HCT116 (cell line): ENCODE measurements at regions not wholly inside any gene's neighbourhood (a gene's known extent, or its start where the extent isn't known, plus 50 kb on each side); places are given as distances from the start of the nearest gene placed in this dataset.

Source experiments
- ATAC-seq: fragments of 200-7000 bp; cut with Tn5 transposase; 2 replicates; pipeline ENCODE4 v1.9.1; 2020; ENCODE audit warnings: mild to moderate bottlenecking, moderate library complexity
- BruUV-seq: library from RNA; stranded (reverse); fragments of 400-500 nt; replicated peaks from 2 replicates; lab custom pipeline; 2021; lab: Mats Ljungman, UMichigan
- CTCF ChIA-PET: fragments of 300-600 bp; sonication (Branson Sonifier 250); formaldehyde crosslinking; loops from one replicate; lab custom pipeline; 2021; ENCODE audit warnings: antibody characterized with exemption; lab: Charles Lee
- POLR2A ChIA-PET: fragments of 300-600, 350-600 bp; sonication (Branson Sonifier 250); formaldehyde crosslinking; loops from one replicate; lab custom pipeline; 2021; ENCODE audit warnings: antibody characterized with exemption; lab: Charles Lee
- RAD21 ChIA-PET, 2 experiments: fragments of 300-600 bp; sonication (Branson Sonifier 250); formaldehyde crosslinking; loops; one replicate each; lab custom pipeline; 2023; ENCODE audit warnings: low total read pairs in 2 of 2; ENCODE audit not compliant: uncharacterized antibody in 2 of 2, unreplicated experiment in 2 of 2, low non-redundant PET in 1 of 2; lab: Charles Lee
- DNase-seq: peaks from one replicate; pipeline ENCODE4 v3.0.0-alpha.2; 2010; ENCODE audit warnings: low read depth, low spot score
- H2AFZ ChIP-seq: fragments of 200-600 bp; shearing (Covaris generic), sonication (generic); 2 replicates; pipeline ENCODE4 v1.6.1; 2017; ENCODE audit warnings: low read depth, mixed run types, mixed read lengths, antibody characterized with exemption, low read length; ENCODE audit not compliant: poor library complexity, severe bottlenecking
- H3K27ac ChIP-seq: 2 replicates; pipeline ENCODE4 v1.5.1; 2012; ENCODE audit warnings: low read depth, low read length
- H3K27me3 ChIP-seq: fragments of 200-600 bp; sonication (generic); 2 replicates; pipeline ENCODE4 v1.6.1; 2016; ENCODE audit warnings: mixed run types, low read length, mixed read lengths; ENCODE audit not compliant: insufficient read depth
- H3K36me3 ChIP-seq, 2 experiments: fragments of 200-500 bp in 1 of 2; fragments of 200-600 bp in 1 of 2; sonication (Bioruptor generic) in 1 of 2; sonication (generic) in 1 of 2; 2 replicates each; pipeline versions ENCODE4 v1.5.1 to v1.6.1; 2014 to 2016; ENCODE audit warnings: low read length in 2 of 2, inconsistent platforms in 1 of 2, mixed read lengths in 1 of 2, mixed run types in 1 of 2; ENCODE audit not compliant: insufficient read depth in 2 of 2, control insufficient read depth in 1 of 2
- H3K4me1 ChIP-seq, 2 experiments: fragments of 200-600 bp in 1 of 2; sonication (generic) in 1 of 2; 2 replicates each; pipeline versions ENCODE4 v1.5.1 to v1.6.1; 2012 to 2017; ENCODE audit warnings: low read length in 2 of 2, inconsistent platforms in 1 of 2, mild to moderate bottlenecking in 1 of 2, mixed read lengths in 1 of 2, mixed run types in 1 of 2, moderate library complexity in 1 of 2; ENCODE audit not compliant: insufficient read depth in 2 of 2, control insufficient read depth in 1 of 2
- H3K4me2 ChIP-seq: fragments of 200-600 bp; sonication (generic); 2 replicates; pipeline ENCODE4 v1.6.1; 2017; ENCODE audit warnings: mixed run types, low read length, mixed read lengths
- H3K4me3 ChIP-seq, 2 experiments: fragments of 200-600 bp in 1 of 2; sonication (generic) in 1 of 2; replicated peaks in 1 of 2; 2 replicates each; pipeline ENCODE4 v1.5.1; 2011 to 2016; ENCODE audit warnings: low read length in 2 of 2, control low read depth in 1 of 2, low read depth in 1 of 2, mild to moderate bottlenecking in 1 of 2, mixed read lengths in 1 of 2, mixed run types in 1 of 2
- H3K79me2 ChIP-seq: fragments of 200-600 bp; sonication (generic); 2 replicates; pipeline ENCODE4 v1.6.1; 2017; ENCODE audit warnings: mild to moderate bottlenecking, mixed run types, low read length, moderate library complexity, mixed read lengths; ENCODE audit not compliant: insufficient read depth
- H3K9ac ChIP-seq: fragments of 200-600 bp; sonication (generic); 2 replicates; pipeline ENCODE4 v1.6.1; 2016; ENCODE audit warnings: low read length, mixed read lengths
- H3K9me2 ChIP-seq: fragments of 200-600 bp; sonication (generic), shearing (Covaris generic); 2 replicates; pipeline ENCODE4 v1.6.1; 2017; ENCODE audit warnings: mixed run types, mild to moderate bottlenecking, moderate library complexity; ENCODE audit not compliant: insufficient read depth
- H3K9me3 ChIP-seq, 2 experiments: fragments of 200-500 bp in 1 of 2; fragments of 200-600 bp in 1 of 2; sonication (Bioruptor generic) in 1 of 2; sonication (generic) in 1 of 2; 2 replicates each; pipeline ENCODE4 v1.6.1; 2014 to 2017; ENCODE audit warnings: low read length in 2 of 2, mixed read lengths in 2 of 2, inconsistent platforms in 1 of 2, low read depth in 1 of 2, mild to moderate bottlenecking in 1 of 2, mixed run types in 1 of 2, moderate library complexity in 1 of 2; ENCODE audit not compliant: control insufficient read depth in 1 of 2, insufficient read depth in 1 of 2
- H4K20me1 ChIP-seq: fragments of 200-600 bp; sonication (generic), shearing (Covaris generic); 2 replicates; pipeline ENCODE4 v1.6.1; 2017; ENCODE audit warnings: mixed run types, mild to moderate bottlenecking, moderate library complexity; ENCODE audit not compliant: insufficient read depth
- EZH2 ChIP-seq: fragments of 200-600 bp; sonication (generic); IDR thresholded peaks from 2 replicates; pipeline ENCODE4 v1.6.1; 2017; ENCODE audit warnings: antibody characterized with exemption, mixed run types
- EZH2phosphoT487 ChIP-seq: fragments of 200-600 bp; IDR thresholded peaks from 2 replicates; pipeline ENCODE4 v1.6.1; 2018; ENCODE audit warnings: antibody characterized with exemption, borderline replicate concordance
- FOSL1 ChIP-seq: IDR thresholded peaks from 2 replicates; pipeline ENCODE4 v1.6.1; 2012; ENCODE audit warnings: low read depth
- JUND ChIP-seq: IDR thresholded peaks from 2 replicates; pipeline ENCODE4 v1.6.1; 2012
- POLR2AphosphoS5 ChIP-seq: IDR thresholded peaks from 2 replicates; pipeline ENCODE4 v1.6.1; 2011; ENCODE audit warnings: mild to moderate bottlenecking, low read depth, low read length, moderate library complexity
- TCF7L2 ChIP-seq: IDR thresholded peaks from 2 replicates; pipeline ENCODE4 v1.7.0; 2011; ENCODE audit warnings: borderline replicate concordance, inconsistent platforms; ENCODE audit not compliant: insufficient read depth, insufficient read length; ENCODE audit errors: extremely low read depth
- ZFX ChIP-seq: fragments of 450-650 bp; IDR thresholded peaks from 2 replicates; pipeline ENCODE4 v1.6.1; 2017
- intact Hi-C: fragments of 100-400 bp; cut with micrococcal nuclease; formaldehyde crosslinking; loops from 2 replicates; pipeline ENCODE4 v1.10.0; 2022
- TF ChIP-seq, protein P1 (sequence below): IDR thresholded peaks from 2 replicates; pipeline ENCODE4 v1.6.1; 2012
- TF ChIP-seq, protein P2 (sequence below), 3 experiments: fragments of 200-600 bp in 1 of 3; sonication (generic) in 1 of 3; IDR thresholded peaks in 2 of 3; conservative IDR thresholded peaks in 1 of 3; 2 replicates each; pipeline ENCODE4 v1.5.1; 2012 to 2017; ENCODE audit warnings: low read depth in 2 of 3, low read length in 2 of 3, antibody characterized with exemption in 1 of 3, borderline replicate concordance in 1 of 3, control low read depth in 1 of 3, mild to moderate bottlenecking in 1 of 3, mixed read lengths in 1 of 3, mixed run types in 1 of 3, moderate library complexity in 1 of 3; ENCODE audit not compliant: insufficient read depth in 1 of 3
- TF ChIP-seq, protein P3 (sequence below): IDR thresholded peaks from 2 replicates; pipeline ENCODE4 v1.6.1; 2012; ENCODE audit warnings: low read depth

DNA sequence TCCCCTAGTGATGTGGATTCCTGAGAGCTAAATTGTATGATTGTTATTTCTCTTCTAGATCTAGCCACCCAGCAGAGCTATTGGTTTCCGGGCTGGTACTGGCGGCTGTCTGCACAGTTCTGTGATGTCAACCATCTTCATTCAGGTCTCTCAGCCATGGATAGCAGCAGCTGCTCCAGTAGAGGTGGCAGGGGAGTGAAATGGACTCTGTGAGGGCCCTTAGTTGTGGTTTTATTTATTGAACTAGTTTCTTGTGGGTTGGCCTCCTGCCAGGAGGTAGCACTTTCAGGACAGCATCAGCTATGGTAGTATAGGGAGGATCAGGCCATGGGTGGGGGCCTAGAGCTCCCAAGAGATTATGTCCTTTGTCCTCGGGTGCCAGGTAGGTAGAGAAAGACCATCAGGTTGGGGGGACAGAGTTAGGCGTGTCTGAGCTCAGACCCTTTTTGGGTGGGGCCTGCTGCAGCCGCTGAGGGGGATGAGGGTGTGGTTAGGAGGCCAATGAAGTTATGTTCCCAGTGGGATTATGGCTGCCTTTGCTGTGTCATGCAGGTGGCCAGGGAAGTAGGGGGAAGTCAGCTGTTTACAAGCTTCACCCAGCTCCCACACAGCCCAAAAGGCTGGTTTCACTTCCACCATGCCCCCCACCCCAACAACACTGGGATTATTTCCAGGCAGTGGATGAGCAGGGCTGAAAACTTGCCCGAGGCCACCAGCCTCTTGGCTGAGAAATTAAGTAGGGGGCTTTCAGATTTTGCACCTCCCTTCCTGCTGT, 55.1 kb upstream of the RGS4 start:
- Histone ChIP-seq H3K4me1 (no peaks in the 10 kb centered on the region), H2AFZ (no peak overlapping the region), H3K4me2 (no peak overlapping the region), H3K9me2 (no peaks in the 10 kb centered on the region), H3K9me3 (no peaks in the 10 kb centered on the region), H3K27me3 (no peaks in the 10 kb centered on the region), H3K27ac (no peak overlapping the region), H4K20me1 (no peaks in the 10 kb centered on the region), H3K4me3 (no peak overlapping the region), H3K9ac (no peak overlapping the region), H3K36me3 (no peaks in the 10 kb centered on the region), H3K79me2 (no peaks in the 10 kb centered on the region)
- DNase-seq (no peak), ATAC-seq (peak; percentile 17; the same call in 1 of the 2 replicates)
- ChIA-PET POLR2A (no interaction called here), CTCF (no interaction called here), RAD21 (no interaction called here)
- BruUV-seq = no TSS peak
- TF ChIP-seq TCF7L2 (no peak), EZH2 (no peak), FOSL1 (no peak), POLR2AphosphoS5 (no peak), EZH2phosphoT487 (no peak)
- intact Hi-C loops = no loop called here

DNA sequence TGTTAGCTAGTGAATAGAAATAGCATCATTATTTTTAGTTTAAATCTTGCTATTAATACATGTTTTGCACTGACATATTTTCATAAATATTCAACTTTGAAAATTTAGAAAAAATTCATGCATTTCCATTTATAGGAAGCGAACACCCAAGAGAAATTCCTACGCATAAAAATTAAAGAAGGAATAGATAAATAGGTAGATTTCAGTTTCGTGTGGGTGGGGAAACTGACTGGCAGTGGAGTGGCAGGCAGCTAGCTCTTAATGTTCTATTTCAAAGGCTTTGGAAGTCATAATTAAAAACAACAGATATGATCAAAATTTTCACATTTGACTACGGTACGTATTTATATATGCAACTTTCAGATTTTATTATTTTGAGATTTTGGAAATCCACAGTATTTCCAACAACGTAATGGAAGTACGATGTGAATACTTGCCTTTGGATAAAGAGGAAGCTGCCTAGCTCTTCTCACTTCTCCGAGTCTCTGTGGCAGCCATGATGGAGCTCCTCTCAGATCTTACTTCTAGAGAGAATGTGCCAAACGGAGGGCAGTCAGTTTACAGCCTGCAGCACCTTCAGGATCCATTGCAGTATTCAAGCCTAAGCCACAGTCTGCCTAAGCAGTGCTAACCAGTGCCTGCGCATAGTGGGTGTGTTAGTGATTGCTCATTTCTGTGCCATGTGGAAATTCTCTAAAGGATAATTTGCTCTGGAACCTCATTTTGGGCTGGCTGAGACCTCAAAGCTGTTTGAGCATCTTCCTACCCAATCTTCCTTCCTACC, 62.9 kb upstream of the RGS4 start:
- no peak for ATAC-seq
- Histone ChIP-seq H4K20me1 (no peaks in the 10 kb centered on the region), H2AFZ (no peak overlapping the region), H3K79me2 (no peaks in the 10 kb centered on the region), H3K36me3 (no peaks in the 10 kb centered on the region), H3K9ac (no peak overlapping the region), H3K27me3 (no peaks in the 10 kb centered on the region), H3K4me2 (no peak overlapping the region), H3K4me3 (no peak overlapping the region), H3K4me1 (no peaks in the 10 kb centered on the region), H3K9me2 (no peaks in the 10 kb centered on the region), H3K27ac (no peak overlapping the region), H3K9me3 (no peaks in the 10 kb centered on the region)
- no peak for DNase-seq
- intact Hi-C loops = no loop called here
- ChIA-PET CTCF (no interaction called here), RAD21 (no interaction called here), POLR2A (no interaction called here)
- no TSS peak for BruUV-seq
- no peak for TF ChIP-seq JUND
- TF ChIP-seq, protein P1, sequence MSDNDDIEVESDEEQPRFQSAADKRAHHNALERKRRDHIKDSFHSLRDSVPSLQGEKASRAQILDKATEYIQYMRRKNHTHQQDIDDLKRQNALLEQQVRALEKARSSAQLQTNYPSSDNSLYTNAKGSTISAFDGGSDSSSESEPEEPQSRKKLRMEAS = no peak
- no peak for TF ChIP-seq EZH2phosphoT487
- TF ChIP-seq, protein P2, sequence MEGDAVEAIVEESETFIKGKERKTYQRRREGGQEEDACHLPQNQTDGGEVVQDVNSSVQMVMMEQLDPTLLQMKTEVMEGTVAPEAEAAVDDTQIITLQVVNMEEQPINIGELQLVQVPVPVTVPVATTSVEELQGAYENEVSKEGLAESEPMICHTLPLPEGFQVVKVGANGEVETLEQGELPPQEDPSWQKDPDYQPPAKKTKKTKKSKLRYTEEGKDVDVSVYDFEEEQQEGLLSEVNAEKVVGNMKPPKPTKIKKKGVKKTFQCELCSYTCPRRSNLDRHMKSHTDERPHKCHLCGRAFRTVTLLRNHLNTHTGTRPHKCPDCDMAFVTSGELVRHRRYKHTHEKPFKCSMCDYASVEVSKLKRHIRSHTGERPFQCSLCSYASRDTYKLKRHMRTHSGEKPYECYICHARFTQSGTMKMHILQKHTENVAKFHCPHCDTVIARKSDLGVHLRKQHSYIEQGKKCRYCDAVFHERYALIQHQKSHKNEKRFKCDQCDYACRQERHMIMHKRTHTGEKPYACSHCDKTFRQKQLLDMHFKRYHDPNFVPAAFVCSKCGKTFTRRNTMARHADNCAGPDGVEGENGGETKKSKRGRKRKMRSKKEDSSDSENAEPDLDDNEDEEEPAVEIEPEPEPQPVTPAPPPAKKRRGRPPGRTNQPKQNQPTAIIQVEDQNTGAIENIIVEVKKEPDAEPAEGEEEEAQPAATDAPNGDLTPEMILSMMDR (IDR thresholded peaks at IDR 0.05 in 2 of 3, conservative IDR thresholded peaks at IDR 0.05 in 1 of 3; ENCODE audit: borderline replicate concordance in 1 of 3, insufficient read depth in 1 of 3, low read depth in 2 of 3, low read length in 2 of 3) = no peak
- no peak for TF ChIP-seq EZH2
- TF ChIP-seq, protein P3, sequence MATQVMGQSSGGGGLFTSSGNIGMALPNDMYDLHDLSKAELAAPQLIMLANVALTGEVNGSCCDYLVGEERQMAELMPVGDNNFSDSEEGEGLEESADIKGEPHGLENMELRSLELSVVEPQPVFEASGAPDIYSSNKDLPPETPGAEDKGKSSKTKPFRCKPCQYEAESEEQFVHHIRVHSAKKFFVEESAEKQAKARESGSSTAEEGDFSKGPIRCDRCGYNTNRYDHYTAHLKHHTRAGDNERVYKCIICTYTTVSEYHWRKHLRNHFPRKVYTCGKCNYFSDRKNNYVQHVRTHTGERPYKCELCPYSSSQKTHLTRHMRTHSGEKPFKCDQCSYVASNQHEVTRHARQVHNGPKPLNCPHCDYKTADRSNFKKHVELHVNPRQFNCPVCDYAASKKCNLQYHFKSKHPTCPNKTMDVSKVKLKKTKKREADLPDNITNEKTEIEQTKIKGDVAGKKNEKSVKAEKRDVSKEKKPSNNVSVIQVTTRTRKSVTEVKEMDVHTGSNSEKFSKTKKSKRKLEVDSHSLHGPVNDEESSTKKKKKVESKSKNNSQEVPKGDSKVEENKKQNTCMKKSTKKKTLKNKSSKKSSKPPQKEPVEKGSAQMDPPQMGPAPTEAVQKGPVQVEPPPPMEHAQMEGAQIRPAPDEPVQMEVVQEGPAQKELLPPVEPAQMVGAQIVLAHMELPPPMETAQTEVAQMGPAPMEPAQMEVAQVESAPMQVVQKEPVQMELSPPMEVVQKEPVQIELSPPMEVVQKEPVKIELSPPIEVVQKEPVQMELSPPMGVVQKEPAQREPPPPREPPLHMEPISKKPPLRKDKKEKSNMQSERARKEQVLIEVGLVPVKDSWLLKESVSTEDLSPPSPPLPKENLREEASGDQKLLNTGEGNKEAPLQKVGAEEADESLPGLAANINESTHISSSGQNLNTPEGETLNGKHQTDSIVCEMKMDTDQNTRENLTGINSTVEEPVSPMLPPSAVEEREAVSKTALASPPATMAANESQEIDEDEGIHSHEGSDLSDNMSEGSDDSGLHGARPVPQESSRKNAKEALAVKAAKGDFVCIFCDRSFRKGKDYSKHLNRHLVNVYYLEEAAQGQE = no peak
- TF ChIP-seq FOSL1 = no peak
- TF ChIP-seq TCF7L2 = no peak
- TF ChIP-seq ZFX = no peak
